Suprapubic skin (tissue), 4 donors: ENCODE measurements at regions not wholly inside any gene's neighbourhood (a gene's known extent, or its start where the extent isn't known, plus 50 kb on each side); places are given as distances from the start of the nearest gene placed in this dataset.

ENCODE experiments used
- DNase-seq, 2 donors: peaks; one replicate each; pipeline ENCODE4 v3.0.0-alpha.2; 2019; ENCODE audit warnings: low spot score in 2 of 2
- H3K27ac ChIP-seq: fragments of 200-600 bp; sonication (generic); one replicate; pipeline ENCODE4 v1.5.1; 2019
- H3K27me3 ChIP-seq: fragments of 200-600 bp; sonication (generic); one replicate; pipeline ENCODE4 v1.5.1; 2019
- H3K36me3 ChIP-seq: fragments of 200-600 bp; sonication (generic); one replicate; pipeline ENCODE4 v1.5.1; 2019
- H3K4me1 ChIP-seq: fragments of 200-600 bp; sonication (generic); one replicate; pipeline ENCODE4 v1.5.1; 2019
- H3K4me3 ChIP-seq: fragments of 200-600 bp; sonication (generic); one replicate; pipeline ENCODE4 v1.5.1; 2019; ENCODE audit warnings: mild to moderate bottlenecking
- H3K9me3 ChIP-seq: fragments of 200-600 bp; sonication (generic); one replicate; pipeline ENCODE4 v1.5.1; 2019
- CTCF ChIP-seq, 2 donors: fragments of 200-600 bp in 1 of 2; fragments of 450-650 bp in 1 of 2; sonication (generic) in 1 of 2; IDR thresholded peaks; one replicate each; pipeline ENCODE4 v1.5.1; 2016 to 2019; ENCODE audit warnings: antibody characterized with exemption in 2 of 2, mild to moderate bottlenecking in 1 of 2, moderate library complexity in 1 of 2
- EP300 ChIP-seq: sonication (generic); formaldehyde crosslinking; IDR thresholded peaks from one replicate; pipeline ENCODE4 v1.6.1; 2017; ENCODE audit warnings: antibody characterized with exemption
- POLR2A ChIP-seq, 2 donors: fragments of 450-650 bp; IDR thresholded peaks; one replicate each; pipeline ENCODE4 v1.6.1; 2017; ENCODE audit warnings: antibody characterized with exemption in 2 of 2, mild to moderate bottlenecking in 2 of 2, moderate library complexity in 2 of 2
- POLR2AphosphoS5 ChIP-seq, 3 donors: sonication (generic); formaldehyde crosslinking; IDR thresholded peaks; one replicate each; pipeline ENCODE4 v1.6.1; 2017; ENCODE audit warnings: antibody characterized with exemption in 3 of 3
- WGBS: methylation state at CpG from one replicate; pipeline ENCODE4 v1.1.5; 2018; 5-methylcytosine and 5-hydroxymethylcytosine counted together

- H3K9me3 ChIP-seq = no peaks in the 10 kb centered on the region
- TF ChIP-seq EP300 (no peak), POLR2AphosphoS5 (IDR thresholded peaks at IDR 0.05) (no peak), POLR2A (IDR thresholded peaks at IDR 0.05) (no peak)
- no peak for DNase-seq
- no peak overlapping the region for H3K4me3 ChIP-seq
- H3K27ac ChIP-seq = no peak overlapping the region
- no peaks in the 10 kb centered on the region for H3K4me1 ChIP-seq
- H3K36me3 ChIP-seq = no peaks in the 10 kb centered on the region
- 87% methylated on average over 4 of the region's 4 CpGs for WGBS
- no peaks in the 10 kb centered on the region for H3K27me3 ChIP-seq
Observed at GRCh38 chr7:93725954-93726353, 151.4 kb upstream of the CALCR start.

- H3K27me3 ChIP-seq = no peaks in the 10 kb centered on the region
- DNase-seq = no peak
- H3K9me3 ChIP-seq = no peaks in the 10 kb centered on the region
- H3K27ac ChIP-seq = no peak overlapping the region
- no peaks in the 10 kb centered on the region for H3K4me1 ChIP-seq
- 60% methylated on average over 2 of the region's 3 CpGs for WGBS
- TF ChIP-seq POLR2A (IDR thresholded peaks at IDR 0.05) (no peak), POLR2AphosphoS5 (IDR thresholded peaks at IDR 0.05) (no peak), CTCF (IDR thresholded peaks at IDR 0.05) (no peak), EP300 (no peak)
- no peaks in the 10 kb centered on the region for H3K36me3 ChIP-seq
- no peak overlapping the region for H3K4me3 ChIP-seq
Observed at GRCh38 chr7:93723424-93724124, 149.1 kb upstream of the CALCR start.

GRCh38 chr7:93720106-93720505 lies 145.6 kb upstream of the CALCR start:
- H3K36me3 ChIP-seq = no peaks in the 10 kb centered on the region
- TF ChIP-seq EP300 = no peak
- TF ChIP-seq POLR2AphosphoS5 (IDR thresholded peaks at IDR 0.05) = no peak
- no peak for TF ChIP-seq CTCF (IDR thresholded peaks at IDR 0.05)
- TF ChIP-seq POLR2A (IDR thresholded peaks at IDR 0.05) = no peak
- H3K9me3 ChIP-seq = no peaks in the 10 kb centered on the region
- H3K27ac ChIP-seq = no peak overlapping the region
- no peaks in the 10 kb centered on the region for H3K4me1 ChIP-seq
- H3K27me3 ChIP-seq = no peaks in the 10 kb centered on the region
- DNase-seq = no peak
- H3K4me3 ChIP-seq = no peak overlapping the region

- no peak for TF ChIP-seq EP300
- no peak for TF ChIP-seq CTCF (IDR thresholded peaks at IDR 0.05)
- no peak for TF ChIP-seq POLR2A (IDR thresholded peaks at IDR 0.05)
- no peak for TF ChIP-seq POLR2AphosphoS5 (IDR thresholded peaks at IDR 0.05)
- H3K36me3 ChIP-seq = no peaks in the 10 kb centered on the region
- no peak for DNase-seq
Observed at GRCh38 chr7:93719546-93719945, 145.0 kb upstream of the CALCR start.

GRCh38 chr7:93717217-93717900 lies 142.8 kb upstream of the CALCR start:
- no peaks in the 10 kb centered on the region for H3K4me1 ChIP-seq
- H3K9me3 ChIP-seq = no peaks in the 10 kb centered on the region

More at GRCh38 chr7:93719546-93719945, 145.0 kb upstream of the CALCR start:
- Histone ChIP-seq H3K4me3 (no peak overlapping the region), H3K27ac (no peak overlapping the region), H3K27me3 (no peaks in the 10 kb centered on the region), H3K4me1 (no peaks in the 10 kb centered on the region), H3K9me3 (no peaks in the 10 kb centered on the region)
- 81% methylated on average over 1 of the region's 1 CpG for WGBS

More at GRCh38 chr7:93717217-93717900, 142.8 kb upstream of the CALCR start:
- DNase-seq = no peak
- TF ChIP-seq EP300 (no peak), CTCF (IDR thresholded peaks at IDR 0.05) (no peak), POLR2A (IDR thresholded peaks at IDR 0.05) (no peak)
- no peaks in the 10 kb centered on the region for H3K27me3 ChIP-seq
- 84% methylated on average over 1 of the region's 1 CpG for WGBS
- H3K36me3 ChIP-seq = no peaks in the 10 kb centered on the region
- no peak overlapping the region for H3K4me3 ChIP-seq
- H3K27ac ChIP-seq = no peak overlapping the region
